A673 (cell line): ENCODE measurements at regions not wholly inside any gene's neighbourhood (a gene's known extent, or its start where the extent isn't known, plus 50 kb on each side); places are given as distances from the start of the nearest gene placed in this dataset.

Source experiments
- BruUV-seq: library from RNA; stranded (reverse); fragments of 400-500 nt; replicated peaks from 2 replicates; lab custom pipeline; 2021; lab: Mats Ljungman, UMichigan
- CTCF ChIA-PET: fragments of 300-600 bp; sonication (Branson Sonifier 250); formaldehyde crosslinking; loops from one replicate; lab custom pipeline; 2022; ENCODE audit warnings: antibody characterized with exemption; lab: Charles Lee
- POLR2A ChIA-PET: fragments of 300-600 bp; sonication (Branson Sonifier 250); formaldehyde crosslinking; loops from one replicate; lab custom pipeline; 2022; ENCODE audit warnings: antibody characterized with exemption; ENCODE audit not compliant: low non-redundant PET; lab: Charles Lee
- DNase-seq: peaks from one replicate; pipeline ENCODE4 v3.0.0-alpha.2; 2015; ENCODE audit warnings: low spot score
- H3K27ac ChIP-seq: fragments of 200-600 bp; sonication (generic); 2 replicates; pipeline ENCODE4 v1.5.1; 2016; ENCODE audit warnings: mixed run types, low read depth, mild to moderate bottlenecking, mixed read lengths, antibody characterized with exemption, low read length; ENCODE audit not compliant: poor library complexity, severe bottlenecking
- H3K27me3 ChIP-seq: fragments of 200-600 bp; sonication (generic); replicated peaks from 2 replicates; pipeline ENCODE4 v1.6.1; 2017; ENCODE audit warnings: mixed run types, low read depth, mild to moderate bottlenecking, mixed read lengths, antibody characterized with exemption, low read length; ENCODE audit not compliant: insufficient read depth, poor library complexity
- H3K36me3 ChIP-seq: fragments of 200-600 bp; sonication (generic); 2 replicates; pipeline ENCODE4 v1.6.1; 2016; ENCODE audit warnings: mixed run types, mild to moderate bottlenecking, mixed read lengths, antibody characterized with exemption, low read length; ENCODE audit not compliant: insufficient read depth, poor library complexity, severe bottlenecking
- H3K4me1 ChIP-seq: fragments of 200-600 bp; sonication (generic); 2 replicates; pipeline ENCODE4 v1.6.1; 2017; ENCODE audit warnings: mixed run types, mild to moderate bottlenecking, mixed read lengths, antibody characterized with exemption, low read length; ENCODE audit not compliant: insufficient read depth, poor library complexity, severe bottlenecking
- H3K4me3 ChIP-seq: fragments of 200-600 bp; sonication (generic); 2 replicates; pipeline ENCODE4 v1.5.1; 2016; ENCODE audit warnings: low read depth, mixed run types, mild to moderate bottlenecking, mixed read lengths, low read length; ENCODE audit not compliant: poor library complexity, severe bottlenecking
- H3K9me3 ChIP-seq: fragments of 200-600 bp; sonication (generic); 2 replicates; pipeline ENCODE4 v1.6.1; 2016; ENCODE audit warnings: mixed run types, low read depth, mild to moderate bottlenecking, mixed read lengths, antibody characterized with exemption, low read length; ENCODE audit not compliant: poor library complexity, severe bottlenecking
- CTCF ChIP-seq: fragments of 300-800, 200-600 bp; sonication (generic); conservative IDR thresholded peaks from 2 replicates; pipeline ENCODE4 v1.5.1; 2017; ENCODE audit warnings: low read depth, mild to moderate bottlenecking, antibody characterized with exemption, low read length, moderate library complexity, mixed read lengths
- EZH2 ChIP-seq: fragments of 200-600 bp; sonication (generic); IDR thresholded peaks from 2 replicates; pipeline ENCODE4 v1.6.1; 2017; ENCODE audit warnings: borderline replicate concordance, low read depth, mild to moderate bottlenecking, mixed read lengths, antibody characterized with exemption, low read length; ENCODE audit not compliant: poor library complexity, severe bottlenecking
- intact Hi-C: fragments of 100-400 bp; cut with micrococcal nuclease; formaldehyde crosslinking; loops from one replicate; pipeline ENCODE4 v1.10.0; 2022; ENCODE audit not compliant: unreplicated experiment

- CTCF ChIA-PET = no interaction called here
- Histone ChIP-seq H3K27me3 (no peaks in the 10 kb centered on the region), H3K36me3 (no peaks in the 10 kb centered on the region), H3K4me1 (no peaks in the 10 kb centered on the region), H3K4me3 (no peak overlapping the region), H3K9me3 (no peaks in the 10 kb centered on the region), H3K27ac (no peak overlapping the region)
- BruUV-seq = no TSS peak
- no peak for DNase-seq
- POLR2A ChIA-PET = no interaction called here
- TF ChIP-seq EZH2 (no peak), CTCF (no peak)
- intact Hi-C loops = no loop called here
These were observed 753.6 kb downstream of the SLC16A7 start for GRCh38 chr12:60349232-60349978.

GRCh38 chr12:60387356-60387755 lies 791.5 kb downstream of the SLC16A7 start:
- ChIA-PET CTCF (no interaction called here), POLR2A (no interaction called here)
- no peaks in the 10 kb centered on the region for H3K4me1 ChIP-seq
- no peak for DNase-seq
- no peaks in the 10 kb centered on the region for H3K27me3 ChIP-seq
- H3K4me3 ChIP-seq = no peak overlapping the region
- TF ChIP-seq EZH2 = no peak
- no peak for TF ChIP-seq CTCF
- H3K36me3 ChIP-seq = no peaks in the 10 kb centered on the region
- H3K9me3 ChIP-seq = no peaks in the 10 kb centered on the region
- intact Hi-C loops = no loop called here
- BruUV-seq = no TSS peak
- H3K27ac ChIP-seq = no peak overlapping the region

- H3K27me3 ChIP-seq = no peaks in the 10 kb centered on the region
These were observed 795.2 kb downstream of the SLC16A7 start for GRCh38 chr12:60391051-60391450.

More at GRCh38 chr12:60391051-60391450, 795.2 kb downstream of the SLC16A7 start:
- H3K36me3 ChIP-seq = no peaks in the 10 kb centered on the region
- no peaks in the 10 kb centered on the region for H3K9me3 ChIP-seq
- ChIA-PET CTCF (no interaction called here), POLR2A (no interaction called here)
- DNase-seq = no peak
- H3K4me1 ChIP-seq = peaks cover 3% of the 10 kb centered on the region
- no peak for TF ChIP-seq CTCF
- no peak for TF ChIP-seq EZH2
- H3K4me3 ChIP-seq = no peak overlapping the region
- no TSS peak for BruUV-seq
- intact Hi-C loops = no loop called here
- H3K27ac ChIP-seq = no peak overlapping the region
